H1 (cell line): ENCODE measurements at regions not wholly inside any gene's neighbourhood (a gene's known extent, or its start where the extent isn't known, plus 50 kb on each side); places are given as distances from the start of the nearest gene placed in this dataset.

Experiments used
- ATF2 ChIP-seq: IDR thresholded peaks from 2 replicates; pipeline ENCODE4 v1.6.1; 2012; ENCODE audit warnings: low read length, inconsistent platforms
- TF ChIP-seq, protein P1 (sequence below): fragments of 300-600 bp; sonication (generic); IDR thresholded peaks from 2 replicates; pipeline ENCODE4 v1.7.1; 2012; ENCODE audit warnings: low read length, moderate library complexity, mild to moderate bottlenecking, inconsistent platforms; ENCODE audit not compliant: insufficient replicate concordance
- TF ChIP-seq, protein P2 (sequence below): IDR thresholded peaks from 2 replicates; pipeline ENCODE4 v1.6.1; 2011; ENCODE audit warnings: low read depth, mild to moderate bottlenecking, low read length; ENCODE audit not compliant: insufficient read depth

GRCh38 chr4:157591245-157591644 is 370.7 kb downstream of the GRIA2 start (continued):
- TF ChIP-seq, protein P1, sequence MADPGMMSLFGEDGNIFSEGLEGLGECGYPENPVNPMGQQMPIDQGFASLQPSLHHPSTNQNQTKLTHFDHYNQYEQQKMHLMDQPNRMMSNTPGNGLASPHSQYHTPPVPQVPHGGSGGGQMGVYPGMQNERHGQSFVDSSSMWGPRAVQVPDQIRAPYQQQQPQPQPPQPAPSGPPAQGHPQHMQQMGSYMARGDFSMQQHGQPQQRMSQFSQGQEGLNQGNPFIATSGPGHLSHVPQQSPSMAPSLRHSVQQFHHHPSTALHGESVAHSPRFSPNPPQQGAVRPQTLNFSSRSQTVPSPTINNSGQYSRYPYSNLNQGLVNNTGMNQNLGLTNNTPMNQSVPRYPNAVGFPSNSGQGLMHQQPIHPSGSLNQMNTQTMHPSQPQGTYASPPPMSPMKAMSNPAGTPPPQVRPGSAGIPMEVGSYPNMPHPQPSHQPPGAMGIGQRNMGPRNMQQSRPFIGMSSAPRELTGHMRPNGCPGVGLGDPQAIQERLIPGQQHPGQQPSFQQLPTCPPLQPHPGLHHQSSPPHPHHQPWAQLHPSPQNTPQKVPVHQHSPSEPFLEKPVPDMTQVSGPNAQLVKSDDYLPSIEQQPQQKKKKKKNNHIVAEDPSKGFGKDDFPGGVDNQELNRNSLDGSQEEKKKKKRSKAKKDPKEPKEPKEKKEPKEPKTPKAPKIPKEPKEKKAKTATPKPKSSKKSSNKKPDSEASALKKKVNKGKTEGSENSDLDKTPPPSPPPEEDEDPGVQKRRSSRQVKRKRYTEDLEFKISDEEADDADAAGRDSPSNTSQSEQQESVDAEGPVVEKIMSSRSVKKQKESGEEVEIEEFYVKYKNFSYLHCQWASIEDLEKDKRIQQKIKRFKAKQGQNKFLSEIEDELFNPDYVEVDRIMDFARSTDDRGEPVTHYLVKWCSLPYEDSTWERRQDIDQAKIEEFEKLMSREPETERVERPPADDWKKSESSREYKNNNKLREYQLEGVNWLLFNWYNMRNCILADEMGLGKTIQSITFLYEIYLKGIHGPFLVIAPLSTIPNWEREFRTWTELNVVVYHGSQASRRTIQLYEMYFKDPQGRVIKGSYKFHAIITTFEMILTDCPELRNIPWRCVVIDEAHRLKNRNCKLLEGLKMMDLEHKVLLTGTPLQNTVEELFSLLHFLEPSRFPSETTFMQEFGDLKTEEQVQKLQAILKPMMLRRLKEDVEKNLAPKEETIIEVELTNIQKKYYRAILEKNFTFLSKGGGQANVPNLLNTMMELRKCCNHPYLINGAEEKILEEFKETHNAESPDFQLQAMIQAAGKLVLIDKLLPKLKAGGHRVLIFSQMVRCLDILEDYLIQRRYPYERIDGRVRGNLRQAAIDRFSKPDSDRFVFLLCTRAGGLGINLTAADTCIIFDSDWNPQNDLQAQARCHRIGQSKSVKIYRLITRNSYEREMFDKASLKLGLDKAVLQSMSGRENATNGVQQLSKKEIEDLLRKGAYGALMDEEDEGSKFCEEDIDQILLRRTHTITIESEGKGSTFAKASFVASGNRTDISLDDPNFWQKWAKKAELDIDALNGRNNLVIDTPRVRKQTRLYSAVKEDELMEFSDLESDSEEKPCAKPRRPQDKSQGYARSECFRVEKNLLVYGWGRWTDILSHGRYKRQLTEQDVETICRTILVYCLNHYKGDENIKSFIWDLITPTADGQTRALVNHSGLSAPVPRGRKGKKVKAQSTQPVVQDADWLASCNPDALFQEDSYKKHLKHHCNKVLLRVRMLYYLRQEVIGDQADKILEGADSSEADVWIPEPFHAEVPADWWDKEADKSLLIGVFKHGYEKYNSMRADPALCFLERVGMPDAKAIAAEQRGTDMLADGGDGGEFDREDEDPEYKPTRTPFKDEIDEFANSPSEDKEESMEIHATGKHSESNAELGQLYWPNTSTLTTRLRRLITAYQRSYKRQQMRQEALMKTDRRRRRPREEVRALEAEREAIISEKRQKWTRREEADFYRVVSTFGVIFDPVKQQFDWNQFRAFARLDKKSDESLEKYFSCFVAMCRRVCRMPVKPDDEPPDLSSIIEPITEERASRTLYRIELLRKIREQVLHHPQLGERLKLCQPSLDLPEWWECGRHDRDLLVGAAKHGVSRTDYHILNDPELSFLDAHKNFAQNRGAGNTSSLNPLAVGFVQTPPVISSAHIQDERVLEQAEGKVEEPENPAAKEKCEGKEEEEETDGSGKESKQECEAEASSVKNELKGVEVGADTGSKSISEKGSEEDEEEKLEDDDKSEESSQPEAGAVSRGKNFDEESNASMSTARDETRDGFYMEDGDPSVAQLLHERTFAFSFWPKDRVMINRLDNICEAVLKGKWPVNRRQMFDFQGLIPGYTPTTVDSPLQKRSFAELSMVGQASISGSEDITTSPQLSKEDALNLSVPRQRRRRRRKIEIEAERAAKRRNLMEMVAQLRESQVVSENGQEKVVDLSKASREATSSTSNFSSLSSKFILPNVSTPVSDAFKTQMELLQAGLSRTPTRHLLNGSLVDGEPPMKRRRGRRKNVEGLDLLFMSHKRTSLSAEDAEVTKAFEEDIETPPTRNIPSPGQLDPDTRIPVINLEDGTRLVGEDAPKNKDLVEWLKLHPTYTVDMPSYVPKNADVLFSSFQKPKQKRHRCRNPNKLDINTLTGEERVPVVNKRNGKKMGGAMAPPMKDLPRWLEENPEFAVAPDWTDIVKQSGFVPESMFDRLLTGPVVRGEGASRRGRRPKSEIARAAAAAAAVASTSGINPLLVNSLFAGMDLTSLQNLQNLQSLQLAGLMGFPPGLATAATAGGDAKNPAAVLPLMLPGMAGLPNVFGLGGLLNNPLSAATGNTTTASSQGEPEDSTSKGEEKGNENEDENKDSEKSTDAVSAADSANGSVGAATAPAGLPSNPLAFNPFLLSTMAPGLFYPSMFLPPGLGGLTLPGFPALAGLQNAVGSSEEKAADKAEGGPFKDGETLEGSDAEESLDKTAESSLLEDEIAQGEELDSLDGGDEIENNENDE, result no peak
- no peak for TF ChIP-seq ATF2
- TF ChIP-seq, protein P2, sequence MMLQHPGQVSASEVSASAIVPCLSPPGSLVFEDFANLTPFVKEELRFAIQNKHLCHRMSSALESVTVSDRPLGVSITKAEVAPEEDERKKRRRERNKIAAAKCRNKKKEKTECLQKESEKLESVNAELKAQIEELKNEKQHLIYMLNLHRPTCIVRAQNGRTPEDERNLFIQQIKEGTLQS, result no peak
